Osteoblast (primary cell): ENCODE measurements at regions not wholly inside any gene's neighbourhood (a gene's known extent, or its start where the extent isn't known, plus 50 kb on each side); places are given as distances from the start of the nearest gene placed in this dataset.

Experiments used
- DNase-seq: peaks from one replicate; pipeline ENCODE4 v3.0.0; 2011; ENCODE audit warnings: low spot score, mixed read lengths; ENCODE audit not compliant: insufficient read length; ENCODE audit errors: missing footprints
- H2AFZ ChIP-seq: 2 replicates; pipeline ENCODE4 v1.6.0; 2011; ENCODE audit warnings: mild to moderate bottlenecking, low read length
- H3K27ac ChIP-seq: 2 replicates; pipeline ENCODE4 v1.5.1; 2011; ENCODE audit warnings: mild to moderate bottlenecking, low read depth, low read length, moderate library complexity
- H3K27me3 ChIP-seq: 2 replicates; pipeline ENCODE4 v1.6.0; 2012; ENCODE audit warnings: mild to moderate bottlenecking, control low read depth, inconsistent platforms, low read length, moderate library complexity; ENCODE audit not compliant: insufficient read depth
- H3K36me3 ChIP-seq: 2 replicates; pipeline ENCODE4 v1.5.1; 2011; ENCODE audit warnings: mild to moderate bottlenecking, low read length, control low read depth, moderate library complexity; ENCODE audit not compliant: insufficient read depth
- H3K4me1 ChIP-seq: 2 replicates; pipeline ENCODE4 v1.5.1; 2011; ENCODE audit warnings: mild to moderate bottlenecking, low read length, control low read depth, moderate library complexity; ENCODE audit not compliant: insufficient read depth
- H3K4me2 ChIP-seq: 2 replicates; pipeline ENCODE4 v1.6.0; 2011; ENCODE audit warnings: mild to moderate bottlenecking, low read length; ENCODE audit not compliant: insufficient read depth
- H3K4me3 ChIP-seq: fragments of 200-600 bp; sonication (generic); 3 replicates; pipeline ENCODE4 v1.5.1; 2012; ENCODE audit warnings: mild to moderate bottlenecking, low read length, inconsistent platforms; ENCODE audit not compliant: insufficient read depth
- H3K79me2 ChIP-seq: 2 replicates; pipeline ENCODE4 v1.6.0; 2012; ENCODE audit warnings: mild to moderate bottlenecking, low read length, control low read depth, inconsistent platforms; ENCODE audit not compliant: insufficient read depth
- H3K9me3 ChIP-seq: 2 replicates; pipeline ENCODE4 v1.5.1; 2011; ENCODE audit warnings: low read depth, low read length, control low read depth
- H4K20me1 ChIP-seq: 2 replicates; pipeline ENCODE4 v1.6.0; 2012; ENCODE audit warnings: mild to moderate bottlenecking, low read length, control low read depth; ENCODE audit not compliant: insufficient read depth
- TF ChIP-seq, protein P1 (sequence below): IDR thresholded peaks from 2 replicates; pipeline ENCODE4 v1.5.1; 2011; ENCODE audit warnings: mild to moderate bottlenecking, low read depth, low read length, moderate library complexity; ENCODE audit errors: extremely low read depth

DNA sequence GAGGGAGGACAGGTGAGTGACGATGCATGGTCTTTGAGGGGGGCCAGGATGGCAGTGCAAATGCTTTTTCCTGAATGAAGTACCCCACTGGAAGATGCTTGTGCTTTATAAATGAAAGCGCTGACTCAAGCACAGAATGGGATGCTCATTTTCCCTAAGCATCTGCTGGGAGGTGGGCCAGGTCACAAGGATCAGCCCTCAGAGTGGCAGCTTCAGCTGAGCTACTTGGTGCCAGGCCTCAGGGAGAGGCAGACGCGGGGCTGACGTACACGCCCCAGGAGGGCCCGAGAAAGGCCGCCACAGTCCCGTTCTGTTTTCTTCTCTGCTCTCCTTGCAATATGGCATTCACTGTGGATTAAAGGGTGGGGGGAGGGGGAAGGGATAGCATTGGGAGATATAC lies 1535.8 kb downstream of the TSPY10 start:
- H4K20me1 ChIP-seq = no peaks in the 10 kb centered on the region
- H3K27me3 ChIP-seq = no peaks in the 10 kb centered on the region
- H3K4me3 ChIP-seq = no peak overlapping the region
- H3K4me1 ChIP-seq = no peaks in the 10 kb centered on the region
- TF ChIP-seq, protein P1, sequence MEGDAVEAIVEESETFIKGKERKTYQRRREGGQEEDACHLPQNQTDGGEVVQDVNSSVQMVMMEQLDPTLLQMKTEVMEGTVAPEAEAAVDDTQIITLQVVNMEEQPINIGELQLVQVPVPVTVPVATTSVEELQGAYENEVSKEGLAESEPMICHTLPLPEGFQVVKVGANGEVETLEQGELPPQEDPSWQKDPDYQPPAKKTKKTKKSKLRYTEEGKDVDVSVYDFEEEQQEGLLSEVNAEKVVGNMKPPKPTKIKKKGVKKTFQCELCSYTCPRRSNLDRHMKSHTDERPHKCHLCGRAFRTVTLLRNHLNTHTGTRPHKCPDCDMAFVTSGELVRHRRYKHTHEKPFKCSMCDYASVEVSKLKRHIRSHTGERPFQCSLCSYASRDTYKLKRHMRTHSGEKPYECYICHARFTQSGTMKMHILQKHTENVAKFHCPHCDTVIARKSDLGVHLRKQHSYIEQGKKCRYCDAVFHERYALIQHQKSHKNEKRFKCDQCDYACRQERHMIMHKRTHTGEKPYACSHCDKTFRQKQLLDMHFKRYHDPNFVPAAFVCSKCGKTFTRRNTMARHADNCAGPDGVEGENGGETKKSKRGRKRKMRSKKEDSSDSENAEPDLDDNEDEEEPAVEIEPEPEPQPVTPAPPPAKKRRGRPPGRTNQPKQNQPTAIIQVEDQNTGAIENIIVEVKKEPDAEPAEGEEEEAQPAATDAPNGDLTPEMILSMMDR = no peak
- no peak overlapping the region for H3K27ac ChIP-seq
- no peaks in the 10 kb centered on the region for H3K36me3 ChIP-seq
- H3K9me3 ChIP-seq = no peaks in the 10 kb centered on the region
- no peak for DNase-seq
- no peaks in the 10 kb centered on the region for H3K79me2 ChIP-seq
- H2AFZ ChIP-seq = no peak overlapping the region
- H3K4me2 ChIP-seq = no peak overlapping the region

DNA sequence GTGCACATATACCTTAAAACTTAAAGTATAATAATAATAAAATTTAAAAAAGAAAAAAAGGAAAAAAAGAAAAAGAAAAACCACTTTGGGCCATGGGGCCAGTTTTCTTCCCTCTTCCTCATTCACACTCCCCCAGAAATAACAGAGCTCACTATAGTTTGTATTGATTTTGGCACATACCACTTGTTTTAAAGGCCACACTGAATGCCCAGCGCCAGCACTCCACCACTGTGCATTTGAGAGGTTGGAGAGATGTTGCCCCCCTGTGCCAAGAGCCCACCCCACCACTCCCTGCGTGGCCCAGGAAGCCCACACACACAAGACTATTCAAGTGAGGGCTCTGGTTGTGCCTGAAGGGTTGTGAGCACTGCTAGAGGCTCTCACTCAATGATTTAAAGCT lies 1536.3 kb downstream of the TSPY10 start:
- H3K4me2 ChIP-seq = no peak overlapping the region
- H2AFZ ChIP-seq = no peak overlapping the region
- no peaks in the 10 kb centered on the region for H3K79me2 ChIP-seq
- H3K36me3 ChIP-seq = no peaks in the 10 kb centered on the region
- no peaks in the 10 kb centered on the region for H4K20me1 ChIP-seq
- H3K4me1 ChIP-seq = no peaks in the 10 kb centered on the region
- H3K4me3 ChIP-seq = no peak overlapping the region
- no peak overlapping the region for H3K27ac ChIP-seq
- no peaks in the 10 kb centered on the region for H3K9me3 ChIP-seq
- TF ChIP-seq, protein P1 = no peak
- no peaks in the 10 kb centered on the region for H3K27me3 ChIP-seq
- no peak for DNase-seq

DNA sequence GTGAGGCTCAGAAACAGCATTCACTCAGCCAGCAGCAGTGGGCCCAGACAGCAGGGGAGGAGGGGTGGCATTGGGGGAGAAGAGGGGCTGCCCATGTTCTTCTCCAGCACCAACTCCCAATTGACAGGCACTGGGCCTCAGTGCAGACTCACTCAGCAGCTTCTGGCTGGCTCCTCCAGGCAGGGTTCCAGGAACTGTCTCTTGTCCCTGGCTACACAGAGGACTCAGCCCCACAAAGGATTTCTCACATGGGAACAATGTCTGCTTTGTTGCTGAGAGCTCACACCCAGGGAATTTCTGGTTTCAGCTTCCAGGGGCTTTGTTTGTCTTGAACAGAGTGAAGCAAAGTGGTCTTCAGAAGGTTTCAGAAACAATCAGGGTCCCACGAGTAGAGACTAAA lies 1536.7 kb downstream of the TSPY10 start:
- DNase-seq = no peak
- Histone ChIP-seq H3K4me3 (no peak overlapping the region), H4K20me1 (no peaks in the 10 kb centered on the region), H3K4me2 (no peak overlapping the region), H3K36me3 (no peaks in the 10 kb centered on the region), H3K9me3 (no peaks in the 10 kb centered on the region), H3K27me3 (no peaks in the 10 kb centered on the region), H3K4me1 (no peaks in the 10 kb centered on the region), H3K27ac (no peak overlapping the region), H2AFZ (no peak overlapping the region), H3K79me2 (no peaks in the 10 kb centered on the region)
- TF ChIP-seq, protein P1 = no peak

DNA sequence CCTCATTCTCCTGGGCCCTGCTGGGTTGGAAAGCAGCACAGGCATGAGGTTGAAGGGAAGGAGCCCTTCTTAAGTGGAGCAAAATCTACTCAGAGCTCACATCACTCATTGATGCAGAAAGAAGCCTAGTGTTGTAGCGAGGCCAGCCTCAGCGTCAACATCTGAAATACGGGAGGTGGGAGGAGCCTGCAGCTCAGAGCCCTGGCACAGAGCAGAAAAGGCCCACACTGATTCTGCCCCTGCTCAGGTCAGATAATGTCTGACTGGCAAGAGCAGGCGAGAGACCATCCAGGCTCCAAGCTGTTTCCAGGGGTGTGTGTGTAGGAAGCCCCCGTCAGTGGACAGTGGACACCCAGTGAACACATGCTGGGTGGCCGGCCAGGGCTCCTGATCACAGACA lies 1541.6 kb downstream of the TSPY10 start:
- Histone ChIP-seq H4K20me1 (no peaks in the 10 kb centered on the region), H3K79me2 (no peaks in the 10 kb centered on the region), H3K4me2 (no peak overlapping the region), H2AFZ (no peak overlapping the region), H3K36me3 (no peaks in the 10 kb centered on the region), H3K4me1 (no peaks in the 10 kb centered on the region), H3K4me3 (no peak overlapping the region), H3K9me3 (no peaks in the 10 kb centered on the region), H3K27me3 (no peaks in the 10 kb centered on the region), H3K27ac (no peak overlapping the region)
- TF ChIP-seq, protein P1 = no peak
- no peak for DNase-seq
